Neuron (in vitro differentiated cells): ENCODE measurements at regions not wholly inside any gene's neighbourhood (a gene's known extent, or its start where the extent isn't known, plus 50 kb on each side); places are given as distances from the start of the nearest gene placed in this dataset.
"Not testable (repeated sequence)": the region's sequence is repeated elsewhere in the genome, so short reads cannot be mapped to it uniquely, and the experiment has no call there.

Source experiments
- H2AFZ ChIP-seq: one replicate; pipeline ENCODE4 v1.6.1; 2013; ENCODE audit warnings: low read depth, mild to moderate bottlenecking, inconsistent platforms, low read length, moderate library complexity
- H3K27me3 ChIP-seq: one replicate; pipeline ENCODE4 v1.6.1; 2013; ENCODE audit warnings: low read length; ENCODE audit not compliant: insufficient read depth
- H3K36me3 ChIP-seq: one replicate; pipeline ENCODE4 v1.6.1; 2013; ENCODE audit warnings: low read length; ENCODE audit not compliant: insufficient read depth
- H3K4me1 ChIP-seq: one replicate; pipeline ENCODE4 v1.6.1; 2013; ENCODE audit warnings: low read length; ENCODE audit not compliant: insufficient read depth
- H3K4me3 ChIP-seq: 2 replicates; pipeline ENCODE4 v1.5.1; 2013; ENCODE audit warnings: mild to moderate bottlenecking, low read length, moderate library complexity
- H3K9me3 ChIP-seq: one replicate; pipeline ENCODE4 v1.6.1; 2013; ENCODE audit warnings: low read length

DNA sequence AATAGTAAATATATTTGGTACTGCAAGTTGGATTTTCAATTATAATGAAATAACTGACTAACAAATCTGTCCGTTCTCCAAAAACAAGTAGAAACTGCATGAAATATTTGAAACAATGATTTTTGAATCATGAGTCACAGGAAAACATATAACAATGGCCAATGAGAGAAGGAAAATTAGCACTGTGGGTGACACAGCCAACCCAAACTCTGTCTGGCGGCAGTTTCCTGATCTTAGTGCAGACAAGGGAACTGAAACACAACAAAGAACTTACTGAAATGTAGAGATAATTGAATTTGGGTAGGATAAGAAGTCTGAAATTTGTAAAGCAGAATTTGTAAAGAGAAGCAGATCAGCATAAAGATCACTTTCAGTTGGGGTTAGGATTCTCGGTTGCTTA is 2743.3 kb upstream of the PCDH20 start:
- Histone ChIP-seq H3K4me1 (no peaks in the 10 kb centered on the region), H3K4me3 (no peak overlapping the region), H2AFZ (no peak overlapping the region), H3K9me3 (no peaks in the 10 kb centered on the region), H3K27me3 (no peaks in the 10 kb centered on the region), H3K36me3 (no peaks in the 10 kb centered on the region)

DNA sequence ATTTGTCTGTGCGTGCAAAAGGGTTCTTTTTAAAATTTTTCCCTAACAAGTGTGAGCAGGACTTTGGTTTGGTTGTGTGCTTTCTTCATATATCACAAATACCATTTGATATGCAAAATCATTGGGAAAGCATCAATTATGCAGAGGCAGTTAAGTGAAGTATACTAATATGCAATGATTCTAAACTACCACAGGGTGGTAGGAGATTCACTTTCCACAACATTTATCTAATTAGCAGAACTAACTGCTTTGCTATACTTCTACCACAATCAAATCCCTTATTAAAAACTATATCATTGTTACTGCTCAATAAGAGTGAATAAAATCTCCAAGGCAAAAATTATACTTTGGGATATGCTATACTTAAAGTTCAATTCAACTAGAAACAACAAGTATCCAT is 2738.9 kb upstream of the PCDH20 start:
- Histone ChIP-seq H3K4me1 (no peaks in the 10 kb centered on the region), H2AFZ (no peak overlapping the region), H3K27me3 (no peaks in the 10 kb centered on the region), H3K9me3 (no peaks in the 10 kb centered on the region), H3K4me3 (no peak overlapping the region), H3K36me3 (no peaks in the 10 kb centered on the region)

DNA sequence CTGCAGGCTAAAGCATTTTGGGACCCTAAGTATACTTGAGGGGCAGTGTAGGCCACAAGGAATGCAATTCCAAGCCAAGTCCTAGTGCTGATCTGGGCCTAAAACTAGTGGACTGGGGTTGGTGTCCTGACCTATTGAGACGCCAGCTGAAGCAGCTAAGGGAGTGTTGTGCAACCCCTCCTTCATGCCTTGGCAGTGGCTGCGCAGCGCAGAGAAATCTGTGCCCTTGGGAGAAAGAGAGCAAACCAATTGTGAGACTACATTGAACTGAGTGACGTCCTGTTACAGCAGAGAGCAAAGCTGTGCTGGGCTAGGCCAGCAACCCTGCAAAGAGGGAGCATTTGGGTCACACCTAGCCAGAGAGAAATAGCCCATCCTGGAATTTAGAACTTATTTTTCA is 2715.0 kb upstream of the PCDH20 start:
- Histone ChIP-seq H3K36me3 (no peaks in the 10 kb centered on the region), H3K4me1 (peaks cover 3% of the 10 kb centered on the region), H3K9me3 (no peaks in the 10 kb centered on the region), H3K27me3 (no peaks in the 10 kb centered on the region), H3K4me3 (no peak overlapping the region), H2AFZ (no peak overlapping the region)

DNA sequence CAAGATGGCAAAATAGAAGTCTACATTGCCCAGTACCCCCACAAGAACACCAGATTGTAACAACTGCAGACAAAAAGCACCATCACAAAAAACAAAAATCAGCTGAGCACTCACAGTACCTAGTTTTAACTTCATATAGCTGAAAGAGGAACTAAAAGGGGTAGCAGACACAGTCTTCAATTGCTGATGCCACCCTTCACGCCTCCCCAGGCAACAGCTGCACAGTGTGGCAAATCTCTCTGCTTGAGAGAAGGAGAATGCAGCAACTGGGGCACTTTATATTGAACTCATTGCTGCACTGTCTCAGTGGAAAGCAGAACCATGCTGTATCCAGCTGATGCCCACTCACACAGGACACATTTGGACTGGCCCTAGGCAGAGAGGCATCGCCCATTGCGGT is 2714.5 kb upstream of the PCDH20 start:
- Histone ChIP-seq H3K4me3 (no peak overlapping the region), H3K36me3 (no peaks in the 10 kb centered on the region), H3K4me1 (peaks cover 3% of the 10 kb centered on the region), H2AFZ (no peak overlapping the region), H3K9me3 (no peaks in the 10 kb centered on the region), H3K27me3 (no peaks in the 10 kb centered on the region)

DNA sequence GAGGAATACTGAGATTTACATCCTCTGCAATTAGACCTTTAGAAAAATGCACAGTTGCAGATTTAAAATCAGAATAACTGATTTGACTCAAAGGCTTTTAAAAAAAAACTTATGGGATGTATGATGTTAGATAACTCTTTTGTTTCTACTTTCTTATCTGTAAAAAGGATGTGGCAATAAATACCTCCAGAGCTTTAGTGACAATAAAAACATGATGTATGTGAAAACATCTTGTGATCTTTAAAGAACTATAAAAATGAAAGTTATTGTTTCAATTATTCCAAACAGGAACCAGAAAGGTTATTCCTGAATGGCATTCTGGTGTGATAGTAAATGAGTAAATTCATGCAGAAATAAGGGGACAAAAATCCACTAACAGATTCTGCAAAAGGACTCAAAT is 2712.2 kb upstream of the PCDH20 start:
- H2AFZ ChIP-seq, result no peak overlapping the region
- H3K9me3 ChIP-seq, result no peaks in the 10 kb centered on the region
- peaks cover 3% of the 10 kb centered on the region for H3K4me1 ChIP-seq
- no peaks in the 10 kb centered on the region for H3K27me3 ChIP-seq
- no peak overlapping the region for H3K4me3 ChIP-seq
- H3K36me3 ChIP-seq, result no peaks in the 10 kb centered on the region

DNA sequence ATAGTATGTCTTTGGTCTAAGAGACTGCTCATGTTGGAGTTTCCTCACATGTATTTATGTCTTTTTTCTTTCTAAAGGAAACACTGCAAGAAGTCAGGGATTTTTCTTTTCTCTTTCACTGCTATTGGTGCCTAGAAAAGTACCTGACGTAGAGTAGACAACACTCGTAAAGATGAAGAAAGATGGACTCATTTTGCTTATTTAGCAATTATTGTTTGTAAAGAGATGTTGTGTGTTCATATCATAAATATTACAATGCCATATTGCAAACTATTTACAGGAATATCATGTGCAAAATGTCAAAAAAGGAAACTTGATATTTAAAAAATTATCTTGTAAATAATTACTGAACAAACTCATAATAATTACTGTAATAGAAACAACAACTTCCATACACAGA is 2711.5 kb upstream of the PCDH20 start:
- H2AFZ ChIP-seq, result no peak overlapping the region
- no peaks in the 10 kb centered on the region for H3K36me3 ChIP-seq
- H3K27me3 ChIP-seq, result no peaks in the 10 kb centered on the region
- H3K9me3 ChIP-seq, result no peaks in the 10 kb centered on the region
- H3K4me3 ChIP-seq, result no peak overlapping the region
- peaks cover 3% of the 10 kb centered on the region for H3K4me1 ChIP-seq

DNA sequence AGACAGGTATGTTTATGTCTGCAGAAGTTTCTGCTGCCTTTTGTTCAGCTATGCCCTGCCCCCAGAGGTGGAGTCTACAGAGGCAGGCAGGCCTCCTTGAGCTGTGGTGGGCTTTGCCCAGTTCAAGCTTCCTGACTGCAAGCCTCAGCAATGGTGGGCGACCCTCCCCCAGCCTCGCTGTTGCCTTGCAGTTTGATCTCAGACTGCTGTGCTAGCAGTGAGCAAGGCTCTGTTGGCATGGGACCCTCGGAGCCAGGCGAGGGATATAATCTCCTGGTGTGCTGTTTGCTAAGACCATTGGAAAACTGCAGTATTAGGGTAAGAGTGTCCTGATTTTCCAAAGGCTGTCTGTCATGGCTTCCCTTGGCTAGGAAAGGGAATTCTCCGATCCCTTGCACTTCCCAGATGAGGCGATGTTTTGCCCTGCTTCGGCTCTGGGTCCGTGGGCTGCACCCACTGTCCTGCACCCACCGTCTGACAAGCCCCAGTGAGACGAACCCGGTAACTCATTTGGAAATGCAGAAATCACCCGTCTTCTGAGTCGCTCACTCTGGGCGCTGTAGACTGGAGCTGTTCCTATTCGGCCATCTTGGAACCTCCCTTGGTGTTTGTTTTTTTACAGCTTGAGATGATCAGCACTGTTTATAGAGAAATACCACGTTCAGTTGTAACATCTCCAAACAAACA is 2705.5 kb upstream of the PCDH20 start:
- H3K4me1 ChIP-seq, H3K4me3 ChIP-seq, H3K9me3 ChIP-seq, H3K36me3 ChIP-seq, H2AFZ ChIP-seq, H3K27me3 ChIP-seq: not testable (repeated sequence)

DNA sequence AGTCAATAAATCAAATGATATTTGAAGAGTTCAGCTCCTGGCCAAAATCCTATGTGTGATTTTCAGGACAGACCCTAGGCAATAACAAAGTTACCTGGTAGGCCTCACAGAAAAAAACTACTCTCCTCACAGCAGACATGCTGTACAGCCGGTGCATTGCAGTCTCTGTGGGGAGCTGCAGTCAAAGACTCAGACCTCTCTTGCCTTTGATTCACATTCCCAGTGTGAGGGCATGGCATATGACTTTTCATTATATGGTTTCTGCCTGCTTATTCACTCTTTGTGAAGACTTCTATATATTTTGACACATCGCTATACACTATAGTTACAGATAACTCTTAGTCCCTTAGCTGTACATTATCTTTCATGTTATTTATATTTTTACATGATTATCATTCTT is 2684.3 kb upstream of the PCDH20 start:
- Histone ChIP-seq H3K36me3 (no peaks in the 10 kb centered on the region), H2AFZ (no peak overlapping the region), H3K27me3 (no peaks in the 10 kb centered on the region), H3K4me3 (no peak overlapping the region), H3K9me3 (no peaks in the 10 kb centered on the region), H3K4me1 (peaks cover 4% of the 10 kb centered on the region)

DNA sequence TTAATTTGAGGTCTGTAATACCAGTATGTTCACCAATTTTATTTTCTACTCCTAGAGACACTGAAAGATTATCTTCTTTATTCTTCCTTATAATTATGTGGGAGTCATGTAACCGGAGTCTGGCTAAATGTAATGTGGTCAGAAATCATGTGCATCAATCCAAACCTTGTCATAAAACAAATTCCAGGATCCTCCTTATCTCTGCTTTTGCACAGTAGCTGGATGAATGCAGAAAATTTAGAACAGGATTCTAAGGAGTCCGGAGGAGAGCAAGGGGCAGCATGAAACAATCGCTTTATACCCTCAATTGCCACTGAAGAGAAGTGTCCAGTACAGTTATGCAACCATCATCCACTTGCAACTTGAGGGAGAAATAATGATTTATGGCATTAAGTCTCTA is 2674.7 kb upstream of the PCDH20 start:
- H3K9me3 ChIP-seq, result no peaks in the 10 kb centered on the region
- no peak overlapping the region for H2AFZ ChIP-seq
- no peaks in the 10 kb centered on the region for H3K36me3 ChIP-seq
- H3K4me1 ChIP-seq, result no peaks in the 10 kb centered on the region
- no peaks in the 10 kb centered on the region for H3K27me3 ChIP-seq
- no peak overlapping the region for H3K4me3 ChIP-seq

DNA sequence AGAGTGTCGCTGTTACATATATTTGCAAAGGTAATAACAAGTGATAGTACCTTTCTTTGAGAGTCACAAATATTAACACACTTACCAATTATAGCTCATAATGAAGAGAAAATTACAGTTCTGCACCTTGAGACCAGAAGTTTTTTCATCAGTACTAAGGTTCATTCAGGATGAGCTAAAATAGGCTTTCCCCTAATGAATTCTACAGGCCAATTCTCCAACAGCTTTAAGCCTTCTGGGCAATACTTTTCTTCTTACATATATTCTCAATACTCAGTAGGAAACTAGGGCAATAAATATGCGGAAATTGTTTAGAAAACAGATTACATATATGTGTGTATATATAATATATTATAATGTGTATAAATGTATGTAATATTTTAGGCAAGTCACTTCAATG is 2672.8 kb upstream of the PCDH20 start:
- Histone ChIP-seq H3K27me3 (no peaks in the 10 kb centered on the region), H3K4me1 (no peaks in the 10 kb centered on the region), H3K36me3 (no peaks in the 10 kb centered on the region)

DNA sequence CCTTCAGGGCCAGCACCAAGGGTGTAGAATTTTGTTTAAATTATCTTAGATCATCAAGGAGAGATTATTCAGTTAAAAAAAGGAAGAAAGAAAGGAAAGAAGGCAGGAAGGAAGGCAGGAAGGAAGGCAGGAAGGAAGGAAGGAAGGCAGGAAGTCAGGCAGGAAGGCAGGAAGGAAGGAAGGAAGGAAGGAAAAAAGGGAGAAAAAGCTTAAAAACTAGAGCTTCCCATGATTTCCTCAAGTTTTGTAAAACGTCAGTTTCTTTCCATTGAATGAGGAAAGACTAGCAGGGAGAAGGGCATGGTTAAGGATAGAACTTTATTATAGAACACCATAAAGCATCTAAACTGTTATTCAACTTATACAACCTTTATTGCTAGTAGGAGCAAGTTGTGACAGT is 2672.0 kb upstream of the PCDH20 start:
- Histone ChIP-seq H3K27me3 (no peaks in the 10 kb centered on the region), H3K4me3 (no peak overlapping the region), H3K4me1 (no peaks in the 10 kb centered on the region), H3K9me3 (no peaks in the 10 kb centered on the region), H3K36me3 (no peaks in the 10 kb centered on the region), H2AFZ (no peak overlapping the region)

More for the DNA sequence above, 2672.8 kb upstream of the PCDH20 start:
- Histone ChIP-seq H3K9me3 (no peaks in the 10 kb centered on the region), H3K4me3 (no peak overlapping the region), H2AFZ (no peak overlapping the region)

DNA sequence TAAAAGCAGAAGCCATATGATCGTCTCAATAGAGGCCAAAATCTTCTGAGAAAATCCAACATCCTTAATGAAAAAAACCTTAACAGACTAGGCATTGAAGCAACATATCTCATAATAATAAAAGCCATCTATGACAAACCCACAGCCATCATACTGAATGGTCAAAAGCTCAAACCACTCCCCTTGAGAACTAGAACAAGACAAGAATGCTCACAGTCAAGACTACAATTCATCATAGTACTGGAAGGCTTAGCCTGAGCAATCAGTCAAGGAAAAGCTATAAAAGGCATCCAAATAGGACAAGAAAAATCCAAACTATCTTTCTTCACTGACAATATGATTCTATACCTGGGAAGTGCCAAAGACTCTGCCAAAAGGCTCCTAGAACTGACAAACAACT is 2668.2 kb upstream of the PCDH20 start:
- H3K9me3 ChIP-seq, result no peaks in the 10 kb centered on the region
- no peaks in the 10 kb centered on the region for H3K27me3 ChIP-seq
- H2AFZ ChIP-seq, result no peak overlapping the region
- H3K4me1 ChIP-seq, result no peaks in the 10 kb centered on the region
- no peaks in the 10 kb centered on the region for H3K36me3 ChIP-seq
- H3K4me3 ChIP-seq, result no peak overlapping the region

DNA sequence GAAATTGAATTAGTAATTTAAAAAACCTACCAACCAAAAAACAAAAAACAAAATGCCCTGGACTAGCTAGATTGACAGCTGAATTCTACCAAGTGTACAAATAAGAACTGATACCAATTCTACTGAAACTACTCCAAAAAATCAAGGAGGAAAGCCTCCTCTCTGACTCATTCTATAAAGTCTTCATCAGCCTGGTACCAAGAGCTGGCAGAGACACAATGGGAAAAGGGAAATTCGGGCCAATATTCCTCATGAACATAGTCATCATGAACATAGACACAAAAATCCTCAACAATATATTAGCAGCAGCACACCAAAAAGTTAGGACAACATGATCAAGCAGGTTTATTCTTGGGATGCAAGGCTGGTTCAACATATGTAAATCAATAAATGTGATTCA is 2667.7 kb upstream of the PCDH20 start:
- no peaks in the 10 kb centered on the region for H3K36me3 ChIP-seq
- H3K9me3 ChIP-seq, result no peaks in the 10 kb centered on the region
- no peaks in the 10 kb centered on the region for H3K4me1 ChIP-seq
- H3K4me3 ChIP-seq, result no peak overlapping the region
- H3K27me3 ChIP-seq, result no peaks in the 10 kb centered on the region
- H2AFZ ChIP-seq, result no peak overlapping the region

DNA sequence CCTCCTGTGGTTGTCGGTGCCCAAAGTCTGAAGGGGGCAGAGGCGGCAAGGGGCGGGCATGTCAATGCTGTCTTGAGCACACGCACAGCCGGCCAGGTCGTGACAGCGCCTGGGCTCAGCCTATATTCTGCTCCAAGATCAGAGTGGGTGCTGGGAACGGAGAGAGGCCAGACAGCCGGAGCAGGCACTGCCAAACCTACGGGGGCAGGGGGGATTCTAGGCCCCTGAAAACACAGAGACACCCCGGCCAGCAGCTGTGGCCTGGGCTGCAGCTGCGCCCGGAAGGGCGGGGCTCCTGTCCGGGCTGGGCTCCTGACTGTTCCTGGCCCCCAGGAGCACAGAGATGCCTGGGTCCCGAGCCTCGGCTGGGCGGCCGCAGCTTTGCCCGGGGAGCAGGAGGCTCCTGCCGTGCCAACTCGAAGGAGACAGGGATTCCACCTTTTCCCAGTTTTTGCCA is 2662.9 kb upstream of the PCDH20 start:
- no peaks in the 10 kb centered on the region for H3K9me3 ChIP-seq
- no peak overlapping the region for H2AFZ ChIP-seq
- H3K36me3 ChIP-seq, result no peaks in the 10 kb centered on the region
- H3K4me3 ChIP-seq, result no peak overlapping the region
- no peaks in the 10 kb centered on the region for H3K4me1 ChIP-seq
- no peaks in the 10 kb centered on the region for H3K27me3 ChIP-seq
